Left hindlimb (tissue), 1 donor: ENCODE measurements at regions not wholly inside any gene's neighbourhood (a gene's known extent, or its start where the extent isn't known, plus 50 kb on each side); places are given as distances from the start of the nearest gene placed in this dataset.
A peak's percentile ranks its signal among the peaks of the same experiment; 100 is the strongest.

Experiments
- DNase-seq: peaks from one replicate; pipeline ENCODE4 v3.0.0-alpha.2; 2018

DNA sequence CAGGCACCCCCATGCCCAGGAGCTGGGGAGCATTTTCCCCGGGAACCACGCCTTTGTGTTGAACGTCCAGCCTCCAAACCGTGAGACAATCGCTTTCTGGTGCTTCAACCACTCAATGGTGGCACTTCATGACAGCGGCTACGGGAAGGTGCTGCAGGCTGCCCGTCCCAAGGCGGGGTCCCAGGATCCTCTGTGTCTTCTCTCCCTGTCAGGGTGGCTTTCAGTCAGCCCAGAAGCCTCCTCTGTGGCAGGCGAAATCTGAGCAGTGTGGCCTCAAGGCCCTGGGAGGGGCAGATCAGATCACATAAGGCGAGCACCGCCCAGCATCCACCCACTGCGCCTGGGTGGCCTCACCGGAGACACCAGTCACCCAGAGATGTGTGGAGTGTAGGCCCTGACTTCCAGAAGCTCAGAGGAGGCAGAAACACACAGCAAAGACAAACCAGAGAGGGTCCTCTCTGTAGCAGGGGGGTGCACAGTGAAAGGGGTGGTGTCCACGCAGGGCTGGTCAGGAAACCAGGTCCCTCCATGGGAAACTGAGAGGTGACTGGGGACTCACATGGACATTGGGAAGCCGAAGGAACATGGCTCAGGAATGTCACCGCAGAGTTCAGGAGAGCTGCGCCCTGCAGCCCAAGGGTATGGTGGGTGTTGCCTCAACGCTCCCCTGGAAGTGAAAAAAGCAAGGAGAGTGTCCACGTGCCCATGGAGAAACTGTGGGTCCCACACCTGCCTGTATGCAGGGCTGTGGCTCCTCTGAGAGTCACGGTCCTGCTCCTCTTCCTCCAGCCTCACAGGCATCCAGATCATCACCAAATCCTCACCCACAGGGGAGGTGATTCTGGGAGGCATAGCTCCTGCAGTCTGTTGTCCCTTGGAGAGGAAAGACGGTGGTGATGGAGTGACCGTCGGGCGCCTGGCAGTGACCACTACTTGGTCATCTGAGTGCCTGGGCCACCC, 1420.7 kb downstream of the TBC1D22A start:
- DNase-seq, result no peak

DNA sequence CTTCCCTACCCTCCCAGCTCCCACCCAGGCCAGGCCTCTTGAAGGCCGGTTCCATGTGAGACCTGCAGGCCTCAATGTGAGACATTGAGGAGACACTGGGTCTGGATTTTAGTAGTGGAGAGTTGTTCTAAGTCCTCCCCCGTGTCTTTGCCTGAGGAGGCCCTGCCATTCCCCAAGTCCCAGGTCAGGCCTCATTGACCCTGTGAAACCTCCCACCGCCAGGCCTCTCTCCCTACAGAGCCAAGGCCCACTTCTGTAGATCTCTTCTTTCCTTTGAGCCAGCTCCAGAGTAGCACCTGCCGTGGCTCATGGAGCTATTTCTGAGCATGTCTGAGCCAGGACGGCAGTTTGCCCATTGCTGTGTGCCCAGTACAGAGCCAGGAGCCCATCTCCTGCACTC, 1419.6 kb downstream of the TBC1D22A start:
- DNase-seq, result no peak

DNA sequence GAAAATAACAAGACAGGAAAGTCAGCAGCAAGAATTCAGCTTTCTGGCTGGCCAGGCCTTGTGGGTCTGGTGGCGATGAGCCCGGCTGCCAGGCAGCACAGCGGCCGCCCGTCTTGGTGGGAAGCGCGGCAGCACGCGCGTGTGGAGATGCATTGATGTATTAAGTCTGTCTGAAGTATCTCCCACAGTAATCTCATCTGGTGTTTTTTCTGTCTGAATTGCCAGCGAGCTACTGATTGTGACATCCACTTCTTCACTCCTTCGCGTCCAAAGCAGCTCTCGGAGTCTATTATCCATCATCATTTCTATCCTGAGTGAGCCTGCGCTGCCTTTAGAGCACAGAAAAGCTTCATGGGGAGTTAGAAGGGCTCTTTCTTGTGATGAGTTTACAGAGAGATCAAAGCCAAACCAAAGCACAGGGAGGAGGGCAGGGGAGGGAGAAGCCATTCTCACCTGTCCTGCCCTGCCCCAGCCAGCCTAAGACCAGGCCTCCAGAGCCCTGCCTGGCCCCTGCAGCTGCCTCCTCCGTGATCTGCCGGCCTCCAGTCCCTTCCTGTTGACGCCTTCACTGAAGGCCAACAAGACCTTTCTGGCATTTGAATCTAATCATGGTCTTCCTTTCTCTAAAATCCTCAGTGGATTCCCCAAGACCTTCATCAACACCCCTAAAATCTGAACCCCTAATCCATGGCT, 1419.0 kb downstream of the TBC1D22A start:
- DNase-seq, result no peak

DNA sequence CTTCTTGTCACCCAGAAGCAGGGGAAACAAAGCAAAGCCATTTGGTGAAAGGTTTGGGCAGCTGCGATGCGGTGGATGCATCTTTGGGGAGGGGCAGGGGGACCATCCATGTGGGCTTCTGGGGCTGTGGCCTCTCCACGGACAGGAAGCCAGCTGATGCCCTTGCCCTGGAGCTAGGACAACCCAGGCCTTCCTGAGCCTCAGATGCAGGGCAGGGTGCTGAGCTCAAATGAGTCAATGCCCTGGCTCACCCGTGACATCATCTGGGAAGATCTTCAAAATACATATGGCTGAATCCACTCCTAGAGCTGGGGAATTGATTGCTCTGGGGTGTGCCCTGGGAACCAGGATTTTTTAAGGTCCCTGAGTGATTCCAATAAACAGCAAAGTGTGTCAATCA, 1418.2 kb downstream of the TBC1D22A start:
- no peak for DNase-seq

DNA sequence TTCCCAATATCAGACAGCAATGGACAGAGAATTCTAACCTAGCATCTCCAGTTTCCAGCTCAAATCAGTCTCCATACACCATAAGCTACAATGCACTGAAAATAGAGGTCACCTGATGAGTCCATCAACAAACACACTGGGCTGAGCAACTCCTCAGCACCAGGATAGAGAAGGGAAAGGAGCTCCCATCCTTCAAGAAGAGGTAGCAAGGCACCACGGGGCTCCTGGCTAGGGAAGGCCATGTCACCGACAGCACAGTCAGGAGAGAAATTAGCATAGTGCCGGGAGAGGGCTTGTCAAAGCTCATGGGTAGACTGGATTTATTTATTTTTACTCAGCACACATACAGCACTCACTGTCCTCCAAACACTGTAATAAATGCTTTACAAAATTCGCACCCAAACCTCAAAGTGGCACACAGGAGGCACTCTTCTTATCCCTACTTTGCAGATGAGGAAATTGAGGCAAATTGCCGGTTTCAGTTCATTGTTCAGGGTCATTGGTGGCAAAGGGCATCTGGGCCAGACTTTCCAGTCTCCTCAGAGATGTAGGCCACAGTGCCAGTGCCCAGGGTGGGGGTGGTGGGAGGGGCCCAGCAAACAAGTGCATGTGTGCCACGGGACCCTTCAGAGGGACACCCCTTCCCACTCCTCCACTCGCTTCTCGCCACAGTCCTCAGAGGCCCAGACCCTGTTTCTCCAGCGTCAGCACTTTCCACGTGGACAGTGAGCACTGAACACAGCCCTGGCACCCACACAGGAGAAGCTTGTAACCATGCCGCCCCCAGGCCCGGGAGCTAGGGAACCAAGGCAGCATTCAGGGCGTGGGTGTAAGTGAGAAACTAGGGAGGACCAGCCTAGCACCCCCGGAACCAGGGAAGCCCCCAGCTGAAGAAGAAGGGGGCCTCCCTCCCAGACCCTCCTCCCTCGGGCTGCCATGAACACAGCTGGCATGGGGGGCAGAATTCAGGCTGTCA, 1417.4 kb downstream of the TBC1D22A start:
- DNase-seq, result no peak

DNA sequence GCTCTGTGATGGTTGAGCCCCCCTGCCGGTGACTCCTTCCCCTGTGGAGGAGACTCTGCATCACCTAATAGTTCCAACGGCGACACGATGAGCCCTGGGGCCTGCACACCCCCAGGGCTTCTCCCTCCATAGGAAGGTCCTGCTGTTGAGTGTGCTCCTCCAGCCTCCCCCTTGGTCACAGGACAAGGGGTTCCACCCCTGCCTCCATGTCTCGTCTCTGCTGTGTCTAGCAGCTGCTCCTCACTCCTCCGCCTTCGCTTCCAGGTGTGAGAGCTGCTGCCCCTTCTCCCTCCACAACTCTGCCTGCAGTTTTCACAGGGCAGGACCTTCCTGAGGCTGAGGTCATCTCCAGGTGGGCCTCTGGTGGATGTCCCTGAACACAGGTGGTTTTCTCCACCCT, 1416.1 kb downstream of the TBC1D22A start:
- no peak for DNase-seq

DNA sequence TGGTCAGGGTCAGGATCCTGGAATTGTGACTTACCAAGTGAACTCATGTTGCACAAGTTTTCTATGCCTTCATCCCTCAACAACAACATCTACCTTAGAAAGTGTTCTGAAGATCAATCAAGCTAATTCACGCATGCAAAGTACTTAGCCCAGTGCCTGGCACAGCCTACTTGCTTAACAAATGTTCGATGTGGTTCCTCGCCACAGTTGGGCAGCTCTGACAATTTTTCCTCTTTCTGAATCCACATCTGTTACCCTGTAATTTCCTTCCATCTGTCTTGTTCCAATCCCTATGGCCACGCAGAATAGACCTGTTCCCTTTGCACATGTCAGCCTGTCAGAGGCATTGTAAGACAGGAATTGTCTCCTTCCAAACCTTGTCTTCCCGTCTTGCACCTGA, 1415.2 kb downstream of the TBC1D22A start:
- no peak for DNase-seq

DNA sequence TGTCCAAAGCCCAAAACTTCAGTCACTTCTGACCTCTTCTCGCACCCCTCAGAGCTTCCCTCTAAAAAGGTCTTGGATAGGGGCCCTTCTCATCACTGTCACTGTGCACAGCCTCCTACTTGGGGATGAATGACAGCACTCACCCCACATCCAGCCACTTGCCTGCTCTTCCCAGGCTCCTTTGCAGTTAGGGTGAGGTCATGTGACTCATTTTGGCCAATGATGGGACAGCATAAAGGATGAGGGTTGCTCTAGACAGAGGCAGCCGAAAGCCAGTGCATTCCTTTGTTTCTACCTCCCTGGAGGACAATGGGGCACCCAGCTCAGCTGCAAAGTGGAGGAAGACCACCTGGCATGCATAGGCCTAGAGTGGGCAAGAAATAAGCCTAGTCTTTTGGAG, 1413.3 kb downstream of the TBC1D22A start:
- DNase-seq, result no peak

DNA sequence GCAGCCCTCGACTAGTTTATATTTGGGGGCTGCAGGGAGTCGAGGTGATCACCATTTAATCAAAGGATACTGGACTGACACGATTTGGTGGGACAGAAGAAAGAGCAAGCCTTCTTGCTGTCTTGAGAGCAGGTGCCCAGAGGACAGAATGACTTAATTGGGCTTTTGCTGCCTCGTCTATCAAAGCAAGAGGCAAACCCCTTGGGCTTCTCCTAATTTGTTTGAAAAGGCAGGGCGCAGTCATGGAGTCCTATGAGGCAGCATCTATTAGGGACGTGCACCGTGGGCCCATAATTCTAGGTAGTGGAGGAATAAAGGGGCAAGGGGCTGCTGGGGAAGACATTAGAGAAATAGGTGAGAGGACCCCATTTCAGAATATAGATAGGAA, 1411.3 kb downstream of the TBC1D22A start:
- DNase-seq, result no peak

DNA sequence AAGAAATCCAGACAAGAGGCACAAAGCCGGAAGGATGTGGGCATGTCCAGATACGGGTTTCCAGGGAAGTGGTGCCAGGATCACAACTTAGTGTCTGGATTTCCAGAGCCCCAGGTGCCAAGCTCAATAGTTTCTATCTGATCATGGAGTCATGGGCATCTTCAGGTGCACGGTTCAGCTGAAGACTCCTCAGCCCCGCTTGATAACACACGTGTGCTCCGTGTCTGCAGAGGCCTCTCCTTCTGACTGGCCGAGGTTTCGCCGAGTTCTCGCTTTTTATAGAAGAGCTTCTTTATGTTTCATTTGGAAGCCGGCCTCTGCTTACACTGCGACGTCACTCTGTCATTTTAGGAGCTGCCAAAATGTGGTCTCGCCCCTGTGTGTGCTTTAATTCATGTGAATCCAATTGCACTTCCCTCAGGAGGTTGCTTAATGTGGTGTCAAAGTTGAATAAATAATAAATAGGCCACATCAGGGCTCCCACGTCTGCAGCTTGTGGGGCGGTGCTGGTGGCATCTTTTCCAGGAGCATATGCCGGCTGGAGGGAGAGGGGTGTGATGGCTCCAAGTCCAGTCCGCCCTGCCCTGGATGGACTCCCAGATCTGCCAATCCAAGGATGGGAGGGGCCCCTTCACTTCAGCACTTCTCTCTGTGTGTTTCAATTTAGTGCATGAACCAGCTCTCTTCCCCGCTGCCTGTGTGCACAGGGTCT, 1410.8 kb downstream of the TBC1D22A start:
- peak; percentile 67 for DNase-seq

DNA sequence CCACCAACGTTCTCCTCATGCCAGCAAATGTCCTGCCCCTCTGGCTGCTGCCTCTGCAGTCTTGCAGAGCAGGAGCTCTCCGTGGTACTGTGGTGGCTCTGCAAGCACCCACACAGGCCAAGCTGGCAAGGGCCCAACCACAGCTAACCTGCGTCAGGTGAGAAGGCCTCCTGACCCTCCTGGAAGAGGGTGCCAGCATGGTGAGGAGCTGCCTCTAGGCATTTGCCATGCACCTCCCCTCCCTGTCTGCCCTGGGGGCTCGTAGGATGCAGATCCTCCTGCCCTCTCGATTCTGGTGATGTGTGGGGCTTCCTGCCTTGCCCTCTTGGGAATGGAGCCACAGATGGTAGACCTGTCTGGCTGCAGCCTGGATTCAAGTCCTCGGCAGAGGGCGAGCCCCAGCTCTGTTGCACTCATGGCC, 1408.8 kb downstream of the TBC1D22A start:
- no peak for DNase-seq

DNA sequence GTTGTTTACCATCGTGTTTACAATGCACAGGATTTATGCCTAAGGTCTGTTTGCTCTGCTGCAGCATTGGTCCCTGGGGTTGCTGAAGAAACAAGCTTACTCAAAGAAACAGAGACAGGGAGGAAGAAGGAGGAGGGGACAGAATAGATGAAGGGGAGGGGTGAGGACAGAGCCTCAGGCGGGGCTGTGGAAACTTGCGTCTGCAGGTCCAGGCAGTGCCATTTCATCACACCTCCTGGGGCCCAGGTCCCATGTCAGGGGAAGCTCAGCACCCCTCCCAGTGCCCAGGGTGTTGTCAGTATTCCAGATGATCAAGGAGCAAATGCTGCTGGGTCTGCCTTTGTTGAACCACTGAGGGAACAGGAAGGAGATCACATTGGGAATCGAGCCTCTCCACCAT, 1406.8 kb downstream of the TBC1D22A start:
- DNase-seq, result no peak

DNA sequence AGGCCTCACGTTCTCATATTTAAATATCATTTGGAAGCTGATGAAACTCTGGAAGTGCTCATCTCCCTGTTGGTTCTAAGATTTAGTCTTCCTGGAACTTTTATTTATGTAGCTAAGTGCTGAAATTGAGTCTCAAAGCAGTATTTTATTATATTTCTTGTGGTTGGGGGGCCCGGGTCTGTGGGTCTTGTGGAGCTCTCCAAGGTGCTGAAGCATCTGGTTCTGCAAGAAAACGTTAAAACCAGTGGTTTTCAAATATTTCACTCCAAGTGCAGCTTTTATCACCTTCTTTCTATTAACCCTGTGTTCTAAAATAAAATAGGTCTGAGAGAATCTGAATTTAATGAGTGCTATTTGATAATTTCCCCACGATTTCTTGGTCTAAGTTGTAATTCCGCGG, 1404.8 kb downstream of the TBC1D22A start:
- DNase-seq, result no peak

DNA sequence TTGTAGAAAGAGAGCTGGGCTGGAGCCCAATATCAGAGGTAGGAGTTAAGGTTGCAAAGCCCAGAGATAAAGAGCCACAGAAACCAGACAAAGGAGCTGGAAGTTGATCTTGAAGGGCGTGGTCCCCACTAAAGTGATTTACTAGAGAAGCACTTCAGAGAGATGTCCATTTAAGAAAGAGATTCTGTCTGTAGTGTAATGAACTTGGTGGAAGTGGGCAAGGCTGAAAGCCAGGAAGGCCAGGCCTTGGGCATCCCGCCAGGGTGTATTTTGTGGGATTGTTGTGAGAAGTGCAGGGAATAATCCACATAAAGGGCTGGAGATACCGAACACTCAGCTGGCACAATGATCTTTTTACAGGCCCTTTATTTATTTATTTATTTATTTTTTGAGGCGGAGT, 1398.8 kb downstream of the TBC1D22A start:
- DNase-seq, result no peak

DNA sequence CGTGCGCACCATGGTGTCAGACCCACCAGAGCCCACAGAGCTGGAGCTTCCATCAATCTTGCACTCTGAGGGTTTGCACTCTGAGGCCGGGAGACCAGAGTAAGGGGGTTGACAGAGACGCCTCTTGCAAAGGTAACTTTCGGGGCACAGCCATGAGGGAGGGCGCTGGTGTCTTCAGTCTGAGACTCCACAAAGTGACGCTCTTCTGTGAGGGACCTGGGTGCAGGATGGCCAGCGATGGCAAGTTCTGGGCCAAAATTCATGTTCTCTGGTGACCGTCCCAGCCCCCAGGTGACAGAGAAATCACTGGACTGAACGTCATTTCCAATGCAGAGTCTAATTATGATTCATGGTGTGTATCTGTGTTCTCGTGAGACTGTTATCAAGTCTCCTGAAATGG, 1395.2 kb downstream of the TBC1D22A start:
- DNase-seq, result no peak

DNA sequence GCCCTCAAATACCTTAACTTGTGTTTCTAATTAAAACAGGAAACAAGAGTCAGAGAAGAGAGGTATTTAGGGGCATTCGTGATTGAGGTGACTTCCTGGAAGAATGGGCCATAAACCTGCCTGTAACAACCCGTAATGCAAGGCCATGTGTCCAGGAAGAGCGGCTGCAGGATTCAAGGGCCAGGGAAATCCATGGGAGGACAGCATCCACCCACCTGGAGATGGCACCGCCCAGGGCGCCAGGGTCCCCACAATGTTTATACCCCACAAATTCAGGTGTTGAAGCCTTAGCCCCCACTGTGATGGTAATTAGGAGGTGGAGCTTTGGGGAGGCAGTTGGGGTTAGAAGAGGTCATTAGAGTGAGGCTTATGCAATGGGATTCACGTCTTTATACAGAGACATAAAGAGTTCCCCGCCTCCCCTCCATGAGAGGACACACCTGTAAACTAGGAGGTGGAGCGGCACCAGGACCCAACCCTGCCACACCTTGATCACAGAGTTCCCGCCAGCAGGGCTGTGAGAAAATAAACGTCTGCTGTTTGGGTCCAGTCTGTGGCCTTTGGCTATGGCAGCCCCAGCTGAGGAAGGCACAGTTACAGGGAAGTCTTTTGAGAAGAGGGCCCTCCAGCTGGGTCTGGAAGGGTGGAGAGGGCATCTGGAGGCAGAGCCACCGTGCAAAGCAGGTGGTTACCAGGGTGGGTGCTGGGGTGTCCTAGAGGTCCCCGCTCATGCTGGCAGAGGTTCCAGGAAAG, 1394.3 kb downstream of the TBC1D22A start:
- no peak for DNase-seq

DNA sequence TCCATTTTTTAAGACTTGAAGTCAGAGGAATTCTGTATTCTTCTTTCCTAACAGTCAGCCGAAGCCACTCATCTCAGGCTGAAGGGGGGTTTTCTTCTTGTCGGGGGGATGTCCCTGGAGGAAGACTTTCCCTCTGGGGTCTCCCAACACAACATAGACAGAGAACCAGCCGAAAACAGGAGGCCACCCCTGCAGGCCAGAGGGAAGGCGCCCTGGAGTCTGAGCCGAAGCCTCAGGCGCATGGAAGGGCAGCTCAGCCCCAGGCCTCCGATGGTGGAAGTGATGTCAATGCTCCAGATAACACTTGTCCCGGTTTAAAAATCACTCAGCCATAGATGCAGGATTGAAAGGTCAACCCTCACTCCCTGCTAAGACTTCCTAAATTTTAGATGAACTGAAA, 1393.0 kb downstream of the TBC1D22A start:
- no peak for DNase-seq

DNA sequence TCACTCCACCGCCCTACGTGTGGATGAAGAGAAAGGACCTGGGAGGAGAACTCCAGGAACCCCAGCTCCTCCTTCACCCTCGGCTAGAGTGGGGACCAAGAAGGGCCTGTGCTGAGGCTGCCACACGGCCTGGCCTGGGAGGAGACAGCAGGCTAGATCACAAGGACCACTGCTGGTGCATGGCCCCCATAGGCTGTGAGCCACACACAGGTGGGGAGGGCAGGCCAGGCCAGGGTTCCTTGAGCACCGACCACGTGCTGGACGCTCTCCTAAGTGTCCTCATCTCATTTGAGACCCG, 1392.4 kb downstream of the TBC1D22A start:
- DNase-seq, result no peak

DNA sequence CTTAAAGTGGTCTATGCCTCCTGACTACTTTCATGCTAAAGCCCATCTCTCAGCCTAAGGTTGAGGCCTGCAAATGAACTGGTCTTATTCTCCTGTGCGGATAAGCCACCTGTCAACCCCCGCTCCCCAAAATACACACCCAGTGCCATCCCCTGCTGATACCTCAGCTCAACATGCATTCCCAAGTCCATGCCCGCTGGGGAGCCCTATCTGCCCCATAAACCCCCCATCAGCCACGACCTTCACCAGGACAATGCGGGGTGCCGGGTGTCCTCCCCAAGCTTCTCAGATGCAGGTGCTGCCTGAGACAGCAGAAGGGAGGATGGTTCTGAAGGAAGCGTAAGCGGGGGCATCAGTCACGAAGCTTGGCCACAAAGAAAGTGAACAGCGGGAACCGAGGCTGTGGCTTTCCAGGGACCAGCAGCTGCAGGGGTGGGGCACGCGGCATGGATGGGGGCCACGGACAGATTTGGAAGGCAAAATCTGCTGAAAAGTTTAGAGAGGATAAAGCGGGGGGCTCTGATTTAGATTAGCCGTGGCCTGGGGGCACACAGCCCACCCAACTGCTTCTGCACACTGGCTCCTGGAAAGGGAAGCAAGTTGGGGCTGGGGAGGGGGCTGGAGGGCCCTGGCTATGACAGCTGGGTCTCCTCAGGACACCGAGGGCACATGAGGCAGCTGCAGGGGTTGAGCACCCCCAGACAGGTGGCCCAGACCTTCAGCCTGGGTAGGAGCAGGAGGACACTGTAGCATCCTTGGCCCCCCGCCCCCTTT, 1391.9 kb downstream of the TBC1D22A start:
- no peak for DNase-seq

DNA sequence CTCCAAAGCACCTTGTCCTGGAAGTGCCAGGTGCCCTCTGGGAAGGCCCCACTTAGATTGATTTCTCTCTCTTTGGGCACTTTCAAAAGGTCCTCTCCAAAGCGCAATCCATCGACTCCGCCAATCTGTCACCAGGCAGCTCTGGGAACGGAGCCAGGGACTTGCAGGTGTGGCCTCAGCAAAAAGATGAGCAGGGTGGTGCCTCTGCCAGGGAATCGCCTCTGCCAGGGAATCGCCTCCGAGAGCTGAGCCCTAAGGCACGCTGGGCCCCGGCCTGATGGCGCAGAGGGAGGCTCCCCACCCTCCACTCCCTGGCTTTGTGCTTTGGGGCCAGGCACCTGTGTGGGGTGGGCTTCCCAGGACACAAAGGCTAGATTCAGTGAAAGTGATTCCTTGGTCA, 1391.3 kb downstream of the TBC1D22A start:
- no peak for DNase-seq

DNA sequence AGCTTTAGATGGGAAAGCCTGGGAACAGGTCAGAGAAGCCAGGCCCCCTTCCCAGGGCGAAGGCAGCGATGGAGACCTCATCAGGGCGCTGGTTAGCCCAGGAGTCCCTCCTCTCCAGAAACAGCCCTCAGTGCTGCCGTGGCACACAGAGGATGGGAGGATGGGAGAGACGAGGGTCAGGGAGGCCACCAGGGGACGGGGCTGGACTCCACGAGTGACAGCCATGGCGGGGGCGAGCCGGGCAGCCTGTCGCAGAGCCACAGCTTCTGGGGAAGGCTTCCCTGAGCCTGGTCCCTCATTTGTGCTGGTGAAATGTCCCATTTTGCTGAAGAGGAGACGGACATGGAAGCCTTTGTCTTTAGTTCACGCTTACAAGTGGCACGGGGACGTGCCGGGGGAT, 1390.5 kb downstream of the TBC1D22A start:
- DNase-seq, result no peak
